ENCODE measurements at regions not wholly inside any gene's neighbourhood (a gene's known extent, or its start where the extent isn't known, plus 50 kb on each side); places are given as distances from the start of the nearest gene placed in this dataset.

GRCh38 chr6:6920114-6920986 lies 187.4 kb upstream of the RREB1 start:
- ChIA-PET POLR2A (no interaction called here), CTCF (no interaction called here)

GRCh38 chr6:6920987-6921313 lies 186.8 kb upstream of the RREB1 start:
- no peak for DNase-seq (ENCODE audit: extremely low spot score)
- CTCF ChIA-PET = no interaction called here
- POLR2A ChIA-PET = no interaction called here
- TF ChIP-seq L3MBTL2 (conservative IDR thresholded peaks at IDR 0.05) (no peak), ARNT (IDR thresholded peaks at IDR 0.05) (no peak), TARDBP (IDR thresholded peaks at IDR 0.05) (no peak), PKNOX1 (IDR thresholded peaks at IDR 0.05) (no peak), ELF4 (IDR thresholded peaks at IDR 0.05) (no peak), FOXM1 (IDR thresholded peaks at IDR 0.05; ENCODE audit: borderline replicate concordance) (no peak), FOXK2 (IDR thresholded peaks at IDR 0.05) (no peak), BHLHE40 (IDR thresholded peaks at IDR 0.05; ENCODE audit: borderline replicate concordance) (no peak), CTBP1 (IDR thresholded peaks at IDR 0.05; ENCODE audit: borderline replicate concordance) (no peak)

More at GRCh38 chr6:6920114-6920986, 187.4 kb upstream of the RREB1 start:
- TF ChIP-seq HDGF (IDR thresholded peaks at IDR 0.05; ENCODE audit: borderline replicate concordance) = no peak
- no peak for TF ChIP-seq FOXK2 (IDR thresholded peaks at IDR 0.05)
- TF ChIP-seq SP1 (IDR thresholded peaks at IDR 0.05) = no peak
- no peak for TF ChIP-seq LEF1 (IDR thresholded peaks at IDR 0.05; ENCODE audit: borderline replicate concordance)
- no peak for TF ChIP-seq BHLHE40 (IDR thresholded peaks at IDR 0.05; ENCODE audit: borderline replicate concordance)
- no peak for TF ChIP-seq ELF4 (IDR thresholded peaks at IDR 0.05)
- no peak for TF ChIP-seq FOXM1 (IDR thresholded peaks at IDR 0.05; ENCODE audit: borderline replicate concordance)
- TF ChIP-seq ARNT (IDR thresholded peaks at IDR 0.05) = no peak
- TF ChIP-seq NFRKB (IDR thresholded peaks at IDR 0.05) = no peak
- TF ChIP-seq CTBP1 (IDR thresholded peaks at IDR 0.05; ENCODE audit: borderline replicate concordance) = no peak
- TF ChIP-seq SUZ12 (IDR thresholded peaks at IDR 0.05) = no peak
- no peak for TF ChIP-seq ZNF384 (IDR thresholded peaks at IDR 0.05)
- DNase-seq (ENCODE audit: extremely low spot score) = no peak

- DNase-seq (ENCODE audit: extremely low spot score) = no peak
- TF ChIP-seq NFRKB (IDR thresholded peaks at IDR 0.05) = no peak
- ChIA-PET POLR2A (no interaction called here), CTCF (interaction anchor here (0.6 kb wide), 1 partner anchor 36 kb away, joined by 3 read pairs; no protein-coding TSS in a partner anchor)
Observed at GRCh38 chr6:6922166-6922565, 185.6 kb upstream of the RREB1 start.

GRCh38 chr6:6923605-6924004 lies 184.2 kb upstream of the RREB1 start:
- TF ChIP-seq NFRKB (IDR thresholded peaks at IDR 0.05) (no peak), TARDBP (IDR thresholded peaks at IDR 0.05) (no peak), LEF1 (IDR thresholded peaks at IDR 0.05; ENCODE audit: borderline replicate concordance) (no peak)
- ChIA-PET CTCF (interaction anchor here (0.6 kb wide), 1 partner anchor 250 kb away, joined by 5 read pairs; no protein-coding TSS in a partner anchor), POLR2A (no interaction called here)
- no peak for DNase-seq (ENCODE audit: extremely low spot score)

- ChIA-PET POLR2A (no interaction called here), CTCF (no interaction called here)
- DNase-seq (ENCODE audit: extremely low spot score) = no peak
- TF ChIP-seq TARDBP (IDR thresholded peaks at IDR 0.05) (no peak), ELF4 (IDR thresholded peaks at IDR 0.05) (no peak)
Observed at GRCh38 chr6:6924708-6925107, 183.1 kb upstream of the RREB1 start.

GRCh38 chr6:6925391-6926164 lies 182.2 kb upstream of the RREB1 start:
- DNase-seq (ENCODE audit: extremely low spot score) = no peak
- ChIA-PET POLR2A (no interaction called here), CTCF (no interaction called here)
- TF ChIP-seq FOXM1 (IDR thresholded peaks at IDR 0.05; ENCODE audit: borderline replicate concordance) (no peak), SP1 (IDR thresholded peaks at IDR 0.05) (no peak), FOXK2 (IDR thresholded peaks at IDR 0.05) (no peak), ELF4 (IDR thresholded peaks at IDR 0.05) (no peak), SUZ12 (IDR thresholded peaks at IDR 0.05) (no peak), LEF1 (IDR thresholded peaks at IDR 0.05; ENCODE audit: borderline replicate concordance) (no peak), PKNOX1 (IDR thresholded peaks at IDR 0.05) (no peak), NFRKB (IDR thresholded peaks at IDR 0.05) (no peak), TARDBP (IDR thresholded peaks at IDR 0.05) (no peak), FOXA1 (IDR thresholded peaks at IDR 0.05) (no peak), BHLHE40 (IDR thresholded peaks at IDR 0.05; ENCODE audit: borderline replicate concordance) (no peak), HDGF (IDR thresholded peaks at IDR 0.05; ENCODE audit: borderline replicate concordance) (no peak)

- no peak for DNase-seq (ENCODE audit: extremely low spot score)
- POLR2A ChIA-PET = no interaction called here
- CTCF ChIA-PET = no interaction called here
- TF ChIP-seq HDGF (IDR thresholded peaks at IDR 0.05; ENCODE audit: borderline replicate concordance) (no peak), ARNT (IDR thresholded peaks at IDR 0.05) (no peak), CTBP1 (IDR thresholded peaks at IDR 0.05; ENCODE audit: borderline replicate concordance) (no peak), BHLHE40 (IDR thresholded peaks at IDR 0.05; ENCODE audit: borderline replicate concordance) (no peak), ZNF384 (IDR thresholded peaks at IDR 0.05) (no peak), ELF4 (IDR thresholded peaks at IDR 0.05) (no peak), FOXK2 (IDR thresholded peaks at IDR 0.05) (no peak)
Observed at GRCh38 chr6:6926856-6927255, 180.9 kb upstream of the RREB1 start.

Measured in HEK293T (cell line).